Psoas muscle (tissue), 7 donors: ENCODE measurements at regions not wholly inside any gene's neighbourhood (a gene's known extent, or its start where the extent isn't known, plus 50 kb on each side); places are given as distances from the start of the nearest gene placed in this dataset.

Source experiments
- ATAC-seq, 4 donors: fragments of 200-7000 bp; cut with Tn5 transposase; one replicate each; pipeline ENCODE4 v1.9.1; 2020; ENCODE audit warnings: moderate library complexity in 3 of 4, mild to moderate bottlenecking in 2 of 4
- DNase-seq, 2 donors: peaks; one replicate each; pipeline ENCODE4 v3.0.0-alpha.2; 2020
- H3K27ac ChIP-seq: fragments of 200-600 bp; one replicate; pipeline ENCODE4 v1.8.0; 2022
- H3K27me3 ChIP-seq, 3 donors: fragments of 200-600 bp in 1 of 3; one replicate each; pipeline versions ENCODE4 v1.6.1 to v1.8.0; 2013 to 2022; ENCODE audit warnings: low read length in 2 of 3, mild to moderate bottlenecking in 2 of 3, moderate library complexity in 1 of 3; ENCODE audit not compliant: insufficient read depth in 3 of 3
- H3K36me3 ChIP-seq, 2 donors: fragments of 200-600 bp in 1 of 2; one replicate each; pipeline versions ENCODE4 v1.6.1 to v1.8.0; 2013 to 2022; ENCODE audit warnings: low read depth in 1 of 2, mild to moderate bottlenecking in 1 of 2, moderate library complexity in 1 of 2; ENCODE audit not compliant: insufficient read depth in 1 of 2
- H3K4me1 ChIP-seq: fragments of 200-600 bp; one replicate; pipeline ENCODE4 v1.8.0; 2022
- H3K4me3 ChIP-seq: fragments of 200-600 bp; one replicate; pipeline ENCODE4 v1.8.0; 2022; ENCODE audit warnings: mild to moderate bottlenecking
- H3K9me3 ChIP-seq: fragments of 200-600 bp; one replicate; pipeline ENCODE4 v1.8.0; 2022
- WGBS, 3 donors: extraction: QIAGEN DNeasy Blood & Tissue Kit; methylation state at CpG; one replicate each; pipeline versions ENCODE4 v1.1.6 to v1.1.7; 2013; 5-methylcytosine and 5-hydroxymethylcytosine counted together
- intact Hi-C, 2 donors: fragments of 100-400 bp; cut with DNase I; formaldehyde crosslinking; loops; one replicate each; pipeline versions ENCODE4 v1.11.0 to v1.14.2; 2022
- TF ChIP-seq, protein P1 (sequence below): fragments of 200-600 bp; IDR thresholded peaks from one replicate; pipeline ENCODE4 v1.8.0; 2022; ENCODE audit warnings: antibody characterized with exemption
- donor health status: healthy with polysubstance abuse.
- donor health status: DM: no; HTN: no; CAD: no; lungs with moderate emphysema.
- donor health status: Bipolar disorder and iron deficiency.
- donor health status: healthy.
- donor health status: DM: yes; HTN: yes; CAD: no.
- donor health status: DM: no; HTN: no; CAD: no.
- donor health status: DM: yes; HTN: yes; CAD: no.

DNA sequence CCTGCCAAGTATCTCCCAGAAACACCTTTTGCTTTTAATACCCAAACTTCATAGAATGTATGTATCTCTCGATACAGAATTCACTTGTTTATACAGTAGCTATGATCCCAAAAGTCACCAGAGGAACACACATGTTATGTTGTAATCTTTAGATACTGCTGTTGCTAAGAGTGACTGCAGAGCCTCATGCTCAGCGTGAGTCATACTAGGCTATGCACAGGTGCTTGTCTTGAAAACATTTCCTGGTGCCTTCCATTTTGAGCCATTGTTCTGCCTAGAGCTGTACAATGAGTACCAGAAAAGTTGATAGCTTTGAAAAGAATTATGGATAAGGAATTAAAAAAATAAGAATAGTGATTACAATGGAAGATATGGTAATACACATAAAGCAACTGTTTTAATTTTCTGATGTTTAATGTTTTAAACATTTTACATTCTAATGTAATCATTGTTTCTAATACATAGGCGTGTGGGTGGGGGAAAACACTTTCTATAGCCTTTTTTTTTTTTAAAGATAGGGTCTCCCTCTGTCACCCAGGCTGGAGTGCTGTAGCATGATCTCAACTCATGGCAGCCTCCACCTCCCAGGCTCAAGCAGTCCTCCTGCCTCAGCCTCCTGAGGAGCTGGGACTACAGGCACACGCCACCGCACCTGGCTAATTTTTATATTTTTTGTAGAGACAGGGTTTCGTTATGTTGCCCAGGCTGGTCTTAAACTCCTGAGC is 79.4 kb downstream of the CD24 start:
- intact Hi-C loops: no loop called here
- H3K4me1 ChIP-seq: no peaks in the 10 kb centered on the region
- H3K27me3 ChIP-seq: no peaks in the 10 kb centered on the region
- no peaks in the 10 kb centered on the region for H3K36me3 ChIP-seq
- TF ChIP-seq, protein P1, sequence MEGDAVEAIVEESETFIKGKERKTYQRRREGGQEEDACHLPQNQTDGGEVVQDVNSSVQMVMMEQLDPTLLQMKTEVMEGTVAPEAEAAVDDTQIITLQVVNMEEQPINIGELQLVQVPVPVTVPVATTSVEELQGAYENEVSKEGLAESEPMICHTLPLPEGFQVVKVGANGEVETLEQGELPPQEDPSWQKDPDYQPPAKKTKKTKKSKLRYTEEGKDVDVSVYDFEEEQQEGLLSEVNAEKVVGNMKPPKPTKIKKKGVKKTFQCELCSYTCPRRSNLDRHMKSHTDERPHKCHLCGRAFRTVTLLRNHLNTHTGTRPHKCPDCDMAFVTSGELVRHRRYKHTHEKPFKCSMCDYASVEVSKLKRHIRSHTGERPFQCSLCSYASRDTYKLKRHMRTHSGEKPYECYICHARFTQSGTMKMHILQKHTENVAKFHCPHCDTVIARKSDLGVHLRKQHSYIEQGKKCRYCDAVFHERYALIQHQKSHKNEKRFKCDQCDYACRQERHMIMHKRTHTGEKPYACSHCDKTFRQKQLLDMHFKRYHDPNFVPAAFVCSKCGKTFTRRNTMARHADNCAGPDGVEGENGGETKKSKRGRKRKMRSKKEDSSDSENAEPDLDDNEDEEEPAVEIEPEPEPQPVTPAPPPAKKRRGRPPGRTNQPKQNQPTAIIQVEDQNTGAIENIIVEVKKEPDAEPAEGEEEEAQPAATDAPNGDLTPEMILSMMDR: no peak
- 78 to 84% (median 82%) methylated on average over 6 of the region's 6 CpGs for WGBS, 3 donors
- no peak overlapping the region for H3K4me3 ChIP-seq
- no peak overlapping the region for H3K27ac ChIP-seq
- no peaks in the 10 kb centered on the region for H3K9me3 ChIP-seq
- DNase-seq: no peak
- ATAC-seq: no peak

DNA sequence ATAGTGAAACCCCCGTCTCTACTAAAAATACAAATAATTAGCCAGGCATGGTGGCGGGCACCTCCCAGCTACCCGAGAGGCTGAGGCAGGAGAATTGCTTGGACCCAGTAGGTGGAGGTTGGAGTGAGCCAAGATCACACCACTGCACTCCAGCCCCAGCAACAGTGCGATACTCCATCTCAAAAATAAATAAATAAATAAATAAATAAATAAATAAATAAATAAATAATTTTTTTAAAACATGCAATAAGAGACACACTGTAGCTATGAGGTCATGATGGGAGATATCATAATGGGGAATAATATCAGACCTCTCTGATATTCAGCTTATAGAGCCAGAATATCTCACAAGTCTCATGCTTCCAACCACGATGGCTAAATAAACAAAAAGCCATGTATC is 82.3 kb downstream of the CD24 start:
- 92 to 96% (median 93%) methylated on average over 5 of the region's 5 CpGs for WGBS, 3 donors
- Histone ChIP-seq H3K4me3 (no peak overlapping the region), H3K9me3 (no peaks in the 10 kb centered on the region), H3K36me3 (no peaks in the 10 kb centered on the region), H3K4me1 (no peaks in the 10 kb centered on the region), H3K27ac (no peak overlapping the region), H3K27me3 (peaks cover 0 to 2% (median 0%) of the 10 kb centered on the region in 3 donors)
- no peak for DNase-seq
- TF ChIP-seq, protein P1: no peak
- intact Hi-C loops: no loop called here
- no peak for ATAC-seq

DNA sequence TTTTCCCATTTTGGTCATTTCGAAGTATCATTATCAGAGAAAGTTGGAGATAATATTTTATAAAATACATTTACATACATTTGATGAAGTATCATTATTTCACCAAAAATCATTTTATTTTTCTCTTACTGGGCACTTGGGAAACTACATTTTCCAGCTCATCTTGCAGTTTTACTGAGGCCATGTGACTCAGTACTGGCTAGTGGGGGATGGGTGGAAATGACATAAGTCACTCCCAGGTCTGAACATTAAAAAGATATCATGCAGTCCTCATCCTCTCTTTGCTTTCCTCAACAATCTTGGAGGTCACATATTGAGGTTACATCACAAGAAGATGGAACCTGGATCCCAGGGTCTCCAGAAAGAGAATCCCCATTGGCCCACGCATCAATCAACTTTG is 84.1 kb downstream of the CD24 start:
- 95 to 96% (median 96%) methylated on average over 2 of the region's 2 CpGs for WGBS, 3 donors
- Histone ChIP-seq H3K4me3 (no peak overlapping the region), H3K9me3 (no peaks in the 10 kb centered on the region), H3K4me1 (no peaks in the 10 kb centered on the region), H3K27me3 (peaks cover 0 to 2% (median 0%) of the 10 kb centered on the region in 3 donors), H3K27ac (no peak overlapping the region), H3K36me3 (no peaks in the 10 kb centered on the region)
- TF ChIP-seq, protein P1: no peak
- intact Hi-C loops: no loop called here
- DNase-seq (no peak), ATAC-seq (no peak)

DNA sequence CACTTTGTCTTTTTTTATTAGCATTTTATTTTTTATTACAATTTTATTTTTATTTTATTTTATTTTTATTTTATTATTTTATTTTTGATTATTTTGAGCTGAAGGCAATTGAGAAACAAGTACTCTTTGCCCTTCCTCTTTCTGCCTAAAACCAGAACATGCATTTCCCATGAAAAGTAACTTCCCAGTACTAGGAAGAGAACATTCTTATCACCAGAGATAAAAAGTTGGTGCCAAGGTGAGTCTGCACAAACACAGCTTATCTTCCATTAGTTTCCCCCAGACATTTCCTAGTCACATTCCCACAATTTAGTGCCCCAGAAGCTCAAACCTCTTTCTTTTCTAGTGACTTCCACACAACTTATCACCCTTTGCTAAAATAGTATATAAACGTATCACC is 84.8 kb downstream of the CD24 start:
- ATAC-seq: no peak
- intact Hi-C loops: no loop called here
- WGBS, 3 donors: 40 to 75% (median 68%) methylated on average over 1 of the region's 1 CpG
- Histone ChIP-seq H3K4me1 (no peaks in the 10 kb centered on the region), H3K4me3 (no peak overlapping the region), H3K27ac (no peak overlapping the region), H3K27me3 (peaks cover 0 to 2% (median 0%) of the 10 kb centered on the region in 3 donors), H3K36me3 (no peaks in the 10 kb centered on the region), H3K9me3 (no peaks in the 10 kb centered on the region)
- TF ChIP-seq, protein P1: no peak
- no peak for DNase-seq
